Tibial nerve (tissue), 4 donors: ENCODE measurements at regions not wholly inside any gene's neighbourhood (a gene's known extent, or its start where the extent isn't known, plus 50 kb on each side); places are given as distances from the start of the nearest gene placed in this dataset.
"Not testable (repeated sequence)": the region's sequence is repeated elsewhere in the genome, so short reads cannot be mapped to it uniquely, and the experiment has no call there.

Source experiments
- DNase-seq, 2 donors: peaks; one replicate each; pipeline ENCODE4 v3.0.0-alpha.2; 2019; ENCODE audit warnings: low spot score in 2 of 2
- H3K27ac ChIP-seq, 4 donors: fragments of 200-600 bp; sonication (generic) in 3 of 4; one replicate each; pipeline ENCODE4 v1.5.1; 2017 to 2019; ENCODE audit warnings: mild to moderate bottlenecking in 1 of 4
- H3K27me3 ChIP-seq, 2 donors: fragments of 200-600 bp; sonication (generic) in 1 of 2; one replicate each; pipeline versions ENCODE4 v1.5.1 to v1.6.0; 2017 to 2019
- H3K36me3 ChIP-seq, 3 donors: fragments of 200-600 bp; sonication (generic); one replicate each; pipeline ENCODE4 v1.5.1; 2018 to 2019
- H3K4me1 ChIP-seq, 4 donors: fragments of 200-600 bp; sonication (generic) in 3 of 4; one replicate each; pipeline ENCODE4 v1.5.1; 2017 to 2019
- H3K4me3 ChIP-seq, 4 donors: fragments of 200-600 bp; sonication (generic) in 3 of 4; one replicate each; pipeline ENCODE4 v1.5.1; 2017 to 2019; ENCODE audit warnings: mild to moderate bottlenecking in 1 of 4, moderate library complexity in 1 of 4
- H3K9me3 ChIP-seq, 4 donors: fragments of 200-600 bp; sonication (generic) in 3 of 4; one replicate each; pipeline ENCODE4 v1.5.1; 2017 to 2019
- EP300 ChIP-seq, 2 donors: sonication (generic); formaldehyde crosslinking; IDR thresholded peaks; one replicate each; pipeline ENCODE4 v1.6.1; 2017; ENCODE audit warnings: antibody characterized with exemption in 2 of 2, mild to moderate bottlenecking in 1 of 2
- POLR2A ChIP-seq, 2 donors: fragments of 450-650 bp; IDR thresholded peaks; one replicate each; pipeline ENCODE4 v1.6.1; 2017; ENCODE audit warnings: antibody characterized with exemption in 2 of 2, mild to moderate bottlenecking in 2 of 2, moderate library complexity in 2 of 2
- WGBS, 2 donors: methylation state at CpG; one replicate each; pipeline ENCODE4 v1.1.5; 2018; 5-methylcytosine and 5-hydroxymethylcytosine counted together
- TF ChIP-seq, protein P1 (sequence below), 5 experiments: fragments of 200-600 bp in 3 of 5; fragments of 450-650 bp in 2 of 5; sonication (generic) in 3 of 5; IDR thresholded peaks; one replicate each; pipeline ENCODE4 v1.5.1; 2016 to 2019; ENCODE audit warnings: antibody characterized with exemption in 5 of 5, mild to moderate bottlenecking in 3 of 5, moderate library complexity in 2 of 5

DNA sequence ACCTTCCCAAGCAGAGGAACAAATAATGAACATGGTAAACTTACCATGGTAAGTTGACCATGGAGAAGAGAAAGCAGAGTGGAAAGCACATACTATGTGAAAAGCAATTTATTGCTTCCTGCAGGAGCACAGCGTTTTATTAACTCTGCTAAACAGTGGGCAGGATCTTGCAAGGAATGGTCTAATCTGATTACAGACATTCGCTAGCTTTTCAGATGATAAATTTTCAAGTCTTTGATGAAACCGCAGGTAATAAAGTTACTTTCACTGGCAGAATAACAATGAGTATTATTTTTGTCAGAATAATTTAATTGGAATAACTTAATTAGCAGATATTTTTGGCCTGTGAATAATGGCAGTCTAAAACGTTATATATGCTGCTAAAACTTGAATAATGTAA lies 89.6 kb upstream of the HGF start:
- Histone ChIP-seq H3K9me3 (no peaks in the 10 kb centered on the region), H3K27me3 (no peaks in the 10 kb centered on the region), H3K27ac (no peak overlapping the region), H3K36me3 (no peaks in the 10 kb centered on the region), H3K4me1 (no peaks in the 10 kb centered on the region), H3K4me3 (no peak overlapping the region)
- 70 to 74% methylated on average over 4 of the region's 4 CpGs for WGBS, 2 donors
- TF ChIP-seq EP300 (IDR thresholded peaks at IDR 0.05) (no peak), POLR2A (IDR thresholded peaks at IDR 0.05) (no peak)
- TF ChIP-seq, protein P1, sequence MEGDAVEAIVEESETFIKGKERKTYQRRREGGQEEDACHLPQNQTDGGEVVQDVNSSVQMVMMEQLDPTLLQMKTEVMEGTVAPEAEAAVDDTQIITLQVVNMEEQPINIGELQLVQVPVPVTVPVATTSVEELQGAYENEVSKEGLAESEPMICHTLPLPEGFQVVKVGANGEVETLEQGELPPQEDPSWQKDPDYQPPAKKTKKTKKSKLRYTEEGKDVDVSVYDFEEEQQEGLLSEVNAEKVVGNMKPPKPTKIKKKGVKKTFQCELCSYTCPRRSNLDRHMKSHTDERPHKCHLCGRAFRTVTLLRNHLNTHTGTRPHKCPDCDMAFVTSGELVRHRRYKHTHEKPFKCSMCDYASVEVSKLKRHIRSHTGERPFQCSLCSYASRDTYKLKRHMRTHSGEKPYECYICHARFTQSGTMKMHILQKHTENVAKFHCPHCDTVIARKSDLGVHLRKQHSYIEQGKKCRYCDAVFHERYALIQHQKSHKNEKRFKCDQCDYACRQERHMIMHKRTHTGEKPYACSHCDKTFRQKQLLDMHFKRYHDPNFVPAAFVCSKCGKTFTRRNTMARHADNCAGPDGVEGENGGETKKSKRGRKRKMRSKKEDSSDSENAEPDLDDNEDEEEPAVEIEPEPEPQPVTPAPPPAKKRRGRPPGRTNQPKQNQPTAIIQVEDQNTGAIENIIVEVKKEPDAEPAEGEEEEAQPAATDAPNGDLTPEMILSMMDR (IDR thresholded peaks at IDR 0.05) = no peak
- DNase-seq = no peak

DNA sequence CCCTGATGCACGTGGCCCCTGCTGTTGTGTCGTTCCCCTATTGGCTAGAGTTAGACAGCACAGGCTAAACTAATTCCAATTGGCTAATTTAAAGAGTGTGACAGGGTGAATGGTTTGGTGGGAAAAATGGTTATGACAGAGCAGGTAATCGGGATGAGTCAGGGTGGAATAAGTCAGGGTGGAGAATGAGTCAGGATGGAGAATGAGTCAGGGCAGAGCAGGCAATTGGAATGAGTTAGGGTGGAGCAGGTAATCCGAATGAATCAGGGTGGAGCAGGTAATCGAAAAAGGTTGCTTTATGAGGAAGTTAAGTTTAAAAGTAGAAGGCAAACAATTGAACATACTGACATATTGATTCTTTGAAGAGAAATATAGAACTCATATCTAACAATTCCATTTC lies 89.0 kb upstream of the HGF start:
- H3K9me3 ChIP-seq, H3K36me3 ChIP-seq, H3K4me1 ChIP-seq, DNase-seq, H3K27ac ChIP-seq, H3K4me3 ChIP-seq, H3K27me3 ChIP-seq: not testable (repeated sequence)
- 86 to 90% methylated on average over 5 of the region's 5 CpGs for WGBS, 2 donors

DNA sequence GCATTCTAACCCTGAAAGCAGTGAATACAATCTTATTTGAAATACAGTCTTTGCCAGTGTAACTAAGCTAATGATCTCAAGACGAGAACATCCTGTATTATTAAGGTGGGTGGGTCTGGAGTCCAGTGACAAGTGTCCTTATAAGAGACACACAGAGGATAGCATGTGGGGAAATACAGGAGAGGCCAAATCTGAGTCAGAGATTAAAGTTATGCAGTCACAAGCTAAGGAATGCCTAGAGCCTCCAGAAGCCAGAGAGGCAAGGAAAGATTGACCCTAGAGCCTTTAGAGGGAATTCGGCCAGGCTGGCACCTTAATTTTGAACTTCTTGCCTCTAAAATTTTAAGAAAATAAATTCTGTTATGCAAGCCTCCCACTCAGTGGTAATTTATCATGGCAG lies 87.5 kb upstream of the HGF start:
- WGBS, 2 donors = 75 to 79% methylated on average over 2 of the region's 2 CpGs
- no peaks in the 10 kb centered on the region for H3K9me3 ChIP-seq

DNA sequence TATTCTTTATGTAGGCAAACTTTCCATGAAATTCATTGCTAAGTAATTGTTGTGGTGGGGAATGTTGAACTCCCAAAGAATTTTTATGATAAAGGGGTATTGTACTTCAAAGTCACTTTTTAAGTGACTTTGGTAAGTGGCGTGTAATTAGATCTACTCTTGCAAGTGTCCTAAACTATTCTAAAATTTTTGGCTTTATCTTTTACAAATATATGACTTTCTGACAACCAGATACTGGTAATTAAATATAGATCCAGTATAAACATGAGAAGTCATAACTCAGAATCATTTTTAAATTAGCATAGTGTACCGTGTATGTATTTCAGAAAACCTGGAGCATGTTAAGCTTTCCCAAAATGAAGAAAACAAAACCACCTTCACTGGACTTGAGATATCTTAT lies 84.7 kb upstream of the HGF start:
- Histone ChIP-seq H3K4me1 (no peaks in the 10 kb centered on the region), H3K4me3 (no peak overlapping the region), H3K9me3 (no peaks in the 10 kb centered on the region), H3K27me3 (no peaks in the 10 kb centered on the region), H3K36me3 (no peaks in the 10 kb centered on the region), H3K27ac (no peak overlapping the region)
- WGBS, 2 donors = 56 to 75% methylated on average over 2 of the region's 2 CpGs
- TF ChIP-seq EP300 (IDR thresholded peaks at IDR 0.05) = no peak
- TF ChIP-seq, protein P1 (IDR thresholded peaks at IDR 0.05) = no peak
- no peak for TF ChIP-seq POLR2A (IDR thresholded peaks at IDR 0.05)
- DNase-seq = no peak

More for the DNA sequence above, 87.5 kb upstream of the HGF start:
- no peaks in the 10 kb centered on the region for H3K4me1 ChIP-seq
- no peak overlapping the region for H3K27ac ChIP-seq
- H3K27me3 ChIP-seq = no peaks in the 10 kb centered on the region
- TF ChIP-seq POLR2A (IDR thresholded peaks at IDR 0.05) = no peak
- H3K4me3 ChIP-seq = no peak overlapping the region
- no peaks in the 10 kb centered on the region for H3K36me3 ChIP-seq
- DNase-seq = no peak

DNA sequence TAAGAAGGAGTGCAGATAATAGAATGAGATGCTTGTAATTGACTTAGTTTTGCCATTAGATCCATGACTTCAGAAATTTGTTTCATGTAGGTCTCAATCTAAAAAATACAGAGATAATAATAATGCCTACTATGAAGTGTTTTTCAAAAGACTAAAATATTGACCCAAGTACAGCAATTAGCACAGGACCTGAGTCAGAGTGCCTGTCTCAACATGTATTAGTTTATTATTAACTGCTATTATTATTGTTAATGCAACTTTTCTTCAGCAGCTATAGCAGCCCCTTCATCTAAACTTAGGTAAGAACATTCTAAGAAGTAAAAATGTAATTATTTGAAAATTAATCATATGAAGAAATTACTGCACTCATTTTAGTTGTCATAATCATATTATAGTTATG lies 82.9 kb upstream of the HGF start:
- Histone ChIP-seq H3K27ac (no peak overlapping the region), H3K4me3 (no peak overlapping the region), H3K36me3 (no peaks in the 10 kb centered on the region), H3K9me3 (no peaks in the 10 kb centered on the region), H3K4me1 (no peaks in the 10 kb centered on the region), H3K27me3 (no peaks in the 10 kb centered on the region)
- no peak for DNase-seq
- TF ChIP-seq, protein P1 (IDR thresholded peaks at IDR 0.05) = no peak
- no peak for TF ChIP-seq POLR2A (IDR thresholded peaks at IDR 0.05)
- no peak for TF ChIP-seq EP300 (IDR thresholded peaks at IDR 0.05)

DNA sequence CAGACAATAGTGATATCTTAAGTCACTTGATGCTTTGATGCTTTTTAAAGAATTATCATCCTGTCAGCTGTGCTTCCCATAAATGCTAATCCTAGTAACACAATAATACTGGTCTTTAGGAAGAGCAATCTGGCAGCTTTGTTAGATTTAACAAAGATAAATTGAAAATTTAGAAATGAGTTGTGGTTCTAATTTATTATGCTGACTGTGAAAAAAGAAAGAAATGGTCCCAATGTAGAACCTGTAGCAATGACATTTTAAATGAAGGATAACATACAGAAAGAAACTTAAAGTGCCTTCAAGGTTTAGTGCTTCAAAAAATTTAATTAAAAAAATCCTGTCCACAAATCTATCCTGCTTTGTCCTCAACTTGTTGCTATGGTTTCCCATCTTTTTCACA lies 81.6 kb upstream of the HGF start:
- Histone ChIP-seq H3K4me3 (no peak overlapping the region), H3K27ac (no peak overlapping the region), H3K36me3 (no peaks in the 10 kb centered on the region), H3K9me3 (no peaks in the 10 kb centered on the region), H3K4me1 (no peaks in the 10 kb centered on the region), H3K27me3 (no peaks in the 10 kb centered on the region)
- DNase-seq = no peak
- no peak for TF ChIP-seq EP300 (IDR thresholded peaks at IDR 0.05)
- TF ChIP-seq POLR2A (IDR thresholded peaks at IDR 0.05) = no peak
- TF ChIP-seq, protein P1 (IDR thresholded peaks at IDR 0.05) = no peak
